H1 (cell line): ENCODE measurements at regions not wholly inside any gene's neighbourhood (a gene's known extent, or its start where the extent isn't known, plus 50 kb on each side); places are given as distances from the start of the nearest gene placed in this dataset.

Experiments used
- CBX8 ChIP-seq: fragments of 300-800, 300-1000 bp; sonication (generic); IDR thresholded peaks from 2 replicates; pipeline ENCODE4 v1.7.1; 2016; ENCODE audit warnings: low read depth, low read length, borderline replicate concordance
- CEBPB ChIP-seq: IDR thresholded peaks from 2 replicates; pipeline ENCODE4 v1.6.1; 2012; ENCODE audit warnings: low read depth, low read length
- EZH2 ChIP-seq: fragments of 200-600 bp; sonication (generic); IDR thresholded peaks from 2 replicates; pipeline ENCODE4 v1.7.1; 2012; ENCODE audit warnings: low read depth, mild to moderate bottlenecking, moderate library complexity, low read length, inconsistent platforms; ENCODE audit not compliant: severe bottlenecking
- GTF2F1 ChIP-seq: IDR thresholded peaks from 2 replicates; pipeline ENCODE4 v1.6.1; 2012; ENCODE audit warnings: low read depth, low read length, improper control_type of control experiment, borderline replicate concordance
- RBBP5 ChIP-seq: IDR thresholded peaks from 2 replicates; pipeline ENCODE4 v1.7.1; 2012; ENCODE audit warnings: low read depth, mild to moderate bottlenecking, inconsistent platforms, low read length, moderate library complexity, borderline replicate concordance
- SAP30 ChIP-seq: fragments of 300-600 bp; sonication (generic); IDR thresholded peaks from 2 replicates; pipeline ENCODE4 v1.7.1; 2012; ENCODE audit warnings: low read length, moderate library complexity, mild to moderate bottlenecking, inconsistent platforms; ENCODE audit not compliant: insufficient read depth, insufficient replicate concordance
- TF ChIP-seq, protein P1 (sequence below): fragments of 300-600 bp; sonication (generic); IDR thresholded peaks from 2 replicates; pipeline ENCODE4 v1.7.1; 2012; ENCODE audit warnings: low read length, moderate library complexity, mild to moderate bottlenecking, inconsistent platforms; ENCODE audit not compliant: insufficient replicate concordance

DNA sequence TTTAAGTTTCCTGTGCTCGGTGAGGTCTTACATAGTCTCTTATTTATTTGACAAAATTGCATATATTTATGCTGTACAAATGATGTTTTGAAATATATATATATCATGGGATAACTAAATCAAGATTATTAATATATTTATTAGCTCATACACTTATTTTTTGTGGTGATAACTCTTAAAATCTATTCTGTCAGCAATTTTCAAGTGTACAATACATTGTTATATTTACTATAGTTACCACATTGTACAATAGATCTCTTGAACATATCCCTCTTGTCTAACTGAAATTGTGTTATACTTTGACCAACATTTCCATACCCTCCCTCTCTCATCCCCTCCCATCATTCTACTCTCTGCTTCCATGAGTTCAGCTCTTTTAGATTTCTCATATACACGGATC is 516.6 kb upstream of the LCORL start (continued):
- no peak for TF ChIP-seq RBBP5
- no peak for TF ChIP-seq SAP30
- TF ChIP-seq EZH2: no peak
- no peak for TF ChIP-seq CEBPB
- TF ChIP-seq, protein P1, sequence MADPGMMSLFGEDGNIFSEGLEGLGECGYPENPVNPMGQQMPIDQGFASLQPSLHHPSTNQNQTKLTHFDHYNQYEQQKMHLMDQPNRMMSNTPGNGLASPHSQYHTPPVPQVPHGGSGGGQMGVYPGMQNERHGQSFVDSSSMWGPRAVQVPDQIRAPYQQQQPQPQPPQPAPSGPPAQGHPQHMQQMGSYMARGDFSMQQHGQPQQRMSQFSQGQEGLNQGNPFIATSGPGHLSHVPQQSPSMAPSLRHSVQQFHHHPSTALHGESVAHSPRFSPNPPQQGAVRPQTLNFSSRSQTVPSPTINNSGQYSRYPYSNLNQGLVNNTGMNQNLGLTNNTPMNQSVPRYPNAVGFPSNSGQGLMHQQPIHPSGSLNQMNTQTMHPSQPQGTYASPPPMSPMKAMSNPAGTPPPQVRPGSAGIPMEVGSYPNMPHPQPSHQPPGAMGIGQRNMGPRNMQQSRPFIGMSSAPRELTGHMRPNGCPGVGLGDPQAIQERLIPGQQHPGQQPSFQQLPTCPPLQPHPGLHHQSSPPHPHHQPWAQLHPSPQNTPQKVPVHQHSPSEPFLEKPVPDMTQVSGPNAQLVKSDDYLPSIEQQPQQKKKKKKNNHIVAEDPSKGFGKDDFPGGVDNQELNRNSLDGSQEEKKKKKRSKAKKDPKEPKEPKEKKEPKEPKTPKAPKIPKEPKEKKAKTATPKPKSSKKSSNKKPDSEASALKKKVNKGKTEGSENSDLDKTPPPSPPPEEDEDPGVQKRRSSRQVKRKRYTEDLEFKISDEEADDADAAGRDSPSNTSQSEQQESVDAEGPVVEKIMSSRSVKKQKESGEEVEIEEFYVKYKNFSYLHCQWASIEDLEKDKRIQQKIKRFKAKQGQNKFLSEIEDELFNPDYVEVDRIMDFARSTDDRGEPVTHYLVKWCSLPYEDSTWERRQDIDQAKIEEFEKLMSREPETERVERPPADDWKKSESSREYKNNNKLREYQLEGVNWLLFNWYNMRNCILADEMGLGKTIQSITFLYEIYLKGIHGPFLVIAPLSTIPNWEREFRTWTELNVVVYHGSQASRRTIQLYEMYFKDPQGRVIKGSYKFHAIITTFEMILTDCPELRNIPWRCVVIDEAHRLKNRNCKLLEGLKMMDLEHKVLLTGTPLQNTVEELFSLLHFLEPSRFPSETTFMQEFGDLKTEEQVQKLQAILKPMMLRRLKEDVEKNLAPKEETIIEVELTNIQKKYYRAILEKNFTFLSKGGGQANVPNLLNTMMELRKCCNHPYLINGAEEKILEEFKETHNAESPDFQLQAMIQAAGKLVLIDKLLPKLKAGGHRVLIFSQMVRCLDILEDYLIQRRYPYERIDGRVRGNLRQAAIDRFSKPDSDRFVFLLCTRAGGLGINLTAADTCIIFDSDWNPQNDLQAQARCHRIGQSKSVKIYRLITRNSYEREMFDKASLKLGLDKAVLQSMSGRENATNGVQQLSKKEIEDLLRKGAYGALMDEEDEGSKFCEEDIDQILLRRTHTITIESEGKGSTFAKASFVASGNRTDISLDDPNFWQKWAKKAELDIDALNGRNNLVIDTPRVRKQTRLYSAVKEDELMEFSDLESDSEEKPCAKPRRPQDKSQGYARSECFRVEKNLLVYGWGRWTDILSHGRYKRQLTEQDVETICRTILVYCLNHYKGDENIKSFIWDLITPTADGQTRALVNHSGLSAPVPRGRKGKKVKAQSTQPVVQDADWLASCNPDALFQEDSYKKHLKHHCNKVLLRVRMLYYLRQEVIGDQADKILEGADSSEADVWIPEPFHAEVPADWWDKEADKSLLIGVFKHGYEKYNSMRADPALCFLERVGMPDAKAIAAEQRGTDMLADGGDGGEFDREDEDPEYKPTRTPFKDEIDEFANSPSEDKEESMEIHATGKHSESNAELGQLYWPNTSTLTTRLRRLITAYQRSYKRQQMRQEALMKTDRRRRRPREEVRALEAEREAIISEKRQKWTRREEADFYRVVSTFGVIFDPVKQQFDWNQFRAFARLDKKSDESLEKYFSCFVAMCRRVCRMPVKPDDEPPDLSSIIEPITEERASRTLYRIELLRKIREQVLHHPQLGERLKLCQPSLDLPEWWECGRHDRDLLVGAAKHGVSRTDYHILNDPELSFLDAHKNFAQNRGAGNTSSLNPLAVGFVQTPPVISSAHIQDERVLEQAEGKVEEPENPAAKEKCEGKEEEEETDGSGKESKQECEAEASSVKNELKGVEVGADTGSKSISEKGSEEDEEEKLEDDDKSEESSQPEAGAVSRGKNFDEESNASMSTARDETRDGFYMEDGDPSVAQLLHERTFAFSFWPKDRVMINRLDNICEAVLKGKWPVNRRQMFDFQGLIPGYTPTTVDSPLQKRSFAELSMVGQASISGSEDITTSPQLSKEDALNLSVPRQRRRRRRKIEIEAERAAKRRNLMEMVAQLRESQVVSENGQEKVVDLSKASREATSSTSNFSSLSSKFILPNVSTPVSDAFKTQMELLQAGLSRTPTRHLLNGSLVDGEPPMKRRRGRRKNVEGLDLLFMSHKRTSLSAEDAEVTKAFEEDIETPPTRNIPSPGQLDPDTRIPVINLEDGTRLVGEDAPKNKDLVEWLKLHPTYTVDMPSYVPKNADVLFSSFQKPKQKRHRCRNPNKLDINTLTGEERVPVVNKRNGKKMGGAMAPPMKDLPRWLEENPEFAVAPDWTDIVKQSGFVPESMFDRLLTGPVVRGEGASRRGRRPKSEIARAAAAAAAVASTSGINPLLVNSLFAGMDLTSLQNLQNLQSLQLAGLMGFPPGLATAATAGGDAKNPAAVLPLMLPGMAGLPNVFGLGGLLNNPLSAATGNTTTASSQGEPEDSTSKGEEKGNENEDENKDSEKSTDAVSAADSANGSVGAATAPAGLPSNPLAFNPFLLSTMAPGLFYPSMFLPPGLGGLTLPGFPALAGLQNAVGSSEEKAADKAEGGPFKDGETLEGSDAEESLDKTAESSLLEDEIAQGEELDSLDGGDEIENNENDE: no peak
- no peak for TF ChIP-seq CBX8
- TF ChIP-seq GTF2F1: no peak
